ENCODE measurements at regions not wholly inside any gene's neighbourhood (a gene's known extent, or its start where the extent isn't known, plus 50 kb on each side); places are given as distances from the start of the nearest gene placed in this dataset.

- no peaks in the 10 kb centered on the region for H3K9me3 ChIP-seq (replicated peaks; ENCODE audit: control insufficient read depth, insufficient read depth, low read length)
- TF ChIP-seq PKNOX1 (IDR thresholded peaks at IDR 0.05), result no peak
- no peak for TF ChIP-seq NBN (IDR thresholded peaks at IDR 0.05)
- no peak for TF ChIP-seq FOXK2 (IDR thresholded peaks at IDR 0.05)
- no peak for TF ChIP-seq HCFC1 (IDR thresholded peaks at IDR 0.05; ENCODE audit: low read length)
- TF ChIP-seq MXI1 (IDR thresholded peaks at IDR 0.05; ENCODE audit: low read depth, low read length), result no peak
- TF ChIP-seq KAT2A (conservative IDR thresholded peaks at IDR 0.05; ENCODE audit: control insufficient read depth, low read depth, low read length), result no peak
- TF ChIP-seq NKRF (conservative IDR thresholded peaks at IDR 0.05), result no peak
- H3K4me1 ChIP-seq (ENCODE audit: control insufficient read depth, insufficient read depth, low read length), result no peaks in the 10 kb centered on the region
- FAIRE-seq (no peak), ATAC-seq (no peak), DNase-seq (ENCODE audit: low read depth, low spot score) (no peak)
- H3K9ac ChIP-seq (ENCODE audit: control insufficient read depth, insufficient read depth, low read length), result no peak overlapping the region
- H3K36me3 ChIP-seq (ENCODE audit: control insufficient read depth in 2 of 2, insufficient read depth in 2 of 2, low read length in 1 of 2), result no peaks in the 10 kb centered on the region
- H3K79me2 ChIP-seq (ENCODE audit: control insufficient read depth, insufficient read depth, low read length), result no peaks in the 10 kb centered on the region
- no peak overlapping the region for H3K27ac ChIP-seq (ENCODE audit: control insufficient read depth, insufficient read depth)
- RAD21 ChIA-PET (ENCODE audit: unreplicated experiment), result no interaction called here
- H3K4me2 ChIP-seq (ENCODE audit: control insufficient read depth, insufficient read depth), result no peak overlapping the region
- BruUV-seq (replicated peaks), result no TSS peak
- 48% methylated on average over 16 of the region's 19 CpGs for WGBS (ENCODE audit: insufficient coverage, insufficient replicate concordance, low lambda C conversion rate, missing lambda C conversion rate)
- H3K4me3 ChIP-seq, result no peak overlapping the region
- SMC1A ChIA-PET (ENCODE audit: uncharacterized antibody, unreplicated experiment), result no interaction called here
- in situ Hi-C loops (cut with MboI), result no loop called here
- no peak overlapping the region for H2AFZ ChIP-seq (ENCODE audit: control insufficient read depth, low read depth, low read length)
- POLR2A ChIA-PET, result no interaction called here
- intact Hi-C loops (cut with micrococcal nuclease; ENCODE audit: unreplicated experiment), result no loop called here
- CTCF ChIA-PET, result interaction anchor here (0.5 to 0.9 kb wide), 2 partner anchors 11 to 16 kb away, joined by 3 to 4 read pairs; no protein-coding TSS in a partner anchor
- peaks cover 0 to 3% of the 10 kb centered on the region in 2 experiments; a peak in 2 of 4 replicates for H3K27me3 ChIP-seq (replicated peaks in 1 of 2; ENCODE audit: control insufficient read depth in 2 of 2, insufficient read depth in 2 of 2, low read length in 1 of 2)
- no peaks in the 10 kb centered on the region for H4K20me1 ChIP-seq (ENCODE audit: control insufficient read depth, insufficient read depth)
Observed at GRCh38 chr1:10947691-10948462, 64.6 kb upstream of the TARDBP start.

All from GM12878 (cell line).